K562 (cell line): ENCODE measurements at regions not wholly inside any gene's neighbourhood (a gene's known extent, or its start where the extent isn't known, plus 50 kb on each side); places are given as distances from the start of the nearest gene placed in this dataset.

Experiments used
- EZH2 ChIP-seq: IDR thresholded peaks from 2 replicates; pipeline ENCODE4 v1.6.1; 2012; ENCODE audit warnings: low read depth, mild to moderate bottlenecking, inconsistent platforms, low read length, borderline replicate concordance
- FOXK2 ChIP-seq, 2 experiments: fragments of 450-650 bp; IDR thresholded peaks in 1 of 2; conservative IDR thresholded peaks in 1 of 2; 2 replicates each; pipeline ENCODE4 v1.6.1; 2016; ENCODE audit warnings: low read depth in 2 of 2, mild to moderate bottlenecking in 1 of 2
- ILK ChIP-seq: fragments of 450-650 bp; IDR thresholded peaks from 2 replicates; pipeline ENCODE4 v1.6.1; 2016; ENCODE audit warnings: missing genetic modification characterization, low read depth, mild to moderate bottlenecking, missing compliant biosample characterization, moderate library complexity, borderline replicate concordance
- MAFF ChIP-seq: IDR thresholded peaks from 2 replicates; pipeline ENCODE4 v1.6.1; 2012; ENCODE audit warnings: low read length, improper control_type of control experiment
- NFYB ChIP-seq: IDR thresholded peaks from 2 replicates; pipeline ENCODE4 v1.6.1; 2011; ENCODE audit warnings: mild to moderate bottlenecking, moderate library complexity; ENCODE audit not compliant: insufficient read length; ENCODE audit errors: extremely low read depth
- SNRNP70 ChIP-seq: fragments of 200-400 bp; formaldehyde crosslinking; optimal IDR thresholded peaks from 2 replicates; pipeline ENCODE3; 2017; ENCODE audit warnings: low read depth, low read length
- TAF1 ChIP-seq: IDR thresholded peaks from 2 replicates; pipeline ENCODE4 v1.6.1; 2011; ENCODE audit warnings: mild to moderate bottlenecking, low read length, moderate library complexity; ENCODE audit not compliant: insufficient read depth, control insufficient read depth, severe bottlenecking; ENCODE audit errors: extremely low read depth
- TBP ChIP-seq: optimal IDR thresholded peaks from 2 replicates; pipeline ENCODE3; 2011; ENCODE audit warnings: low read depth, low read length, improper control_type of control experiment
- VEZF1 ChIP-seq: fragments of 200-800 bp; sonication (Bioruptor generic); IDR thresholded peaks from 2 replicates; pipeline ENCODE4 v1.6.1; 2017; ENCODE audit warnings: missing genetic modification characterization, missing compliant biosample characterization
- TF ChIP-seq, protein P1 (sequence below), 3 experiments: IDR thresholded peaks in 2 of 3; conservative IDR thresholded peaks in 1 of 3; 2 replicates each; pipeline ENCODE4 v1.5.1; 2011 to 2012; ENCODE audit warnings: low read length in 3 of 3, mild to moderate bottlenecking in 3 of 3, control low read depth in 2 of 3, improper control_type of control experiment in 1 of 3, inconsistent platforms in 1 of 3, low read depth in 1 of 3, mixed read lengths in 1 of 3, moderate library complexity in 1 of 3; ENCODE audit not compliant: insufficient read depth in 2 of 3

- TF ChIP-seq MAFF = no peak
- no peak for TF ChIP-seq NFYB
- no peak for TF ChIP-seq TBP
- TF ChIP-seq, protein P1, sequence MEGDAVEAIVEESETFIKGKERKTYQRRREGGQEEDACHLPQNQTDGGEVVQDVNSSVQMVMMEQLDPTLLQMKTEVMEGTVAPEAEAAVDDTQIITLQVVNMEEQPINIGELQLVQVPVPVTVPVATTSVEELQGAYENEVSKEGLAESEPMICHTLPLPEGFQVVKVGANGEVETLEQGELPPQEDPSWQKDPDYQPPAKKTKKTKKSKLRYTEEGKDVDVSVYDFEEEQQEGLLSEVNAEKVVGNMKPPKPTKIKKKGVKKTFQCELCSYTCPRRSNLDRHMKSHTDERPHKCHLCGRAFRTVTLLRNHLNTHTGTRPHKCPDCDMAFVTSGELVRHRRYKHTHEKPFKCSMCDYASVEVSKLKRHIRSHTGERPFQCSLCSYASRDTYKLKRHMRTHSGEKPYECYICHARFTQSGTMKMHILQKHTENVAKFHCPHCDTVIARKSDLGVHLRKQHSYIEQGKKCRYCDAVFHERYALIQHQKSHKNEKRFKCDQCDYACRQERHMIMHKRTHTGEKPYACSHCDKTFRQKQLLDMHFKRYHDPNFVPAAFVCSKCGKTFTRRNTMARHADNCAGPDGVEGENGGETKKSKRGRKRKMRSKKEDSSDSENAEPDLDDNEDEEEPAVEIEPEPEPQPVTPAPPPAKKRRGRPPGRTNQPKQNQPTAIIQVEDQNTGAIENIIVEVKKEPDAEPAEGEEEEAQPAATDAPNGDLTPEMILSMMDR (IDR thresholded peaks at IDR 0.05 in 2 of 3, conservative IDR thresholded peaks at IDR 0.05 in 1 of 3; ENCODE audit: insufficient read depth in 2 of 3, low read depth in 1 of 3, low read length in 3 of 3) = no peak
- TF ChIP-seq FOXK2 (conservative IDR thresholded peaks at IDR 0.05 in 1 of 2, IDR thresholded peaks at IDR 0.05 in 1 of 2; ENCODE audit: low read depth in 2 of 2) = no peak
- no peak for TF ChIP-seq ILK (tag)
- no peak for TF ChIP-seq VEZF1
- TF ChIP-seq SNRNP70 = no peak
- no peak for TF ChIP-seq TAF1
- TF ChIP-seq EZH2 = no peak
These were observed 125.4 kb upstream of the RFC3 start for GRCh38 chr13:33692531-33692930.
